Fibroblast of lung (primary cell): ENCODE measurements at regions not wholly inside any gene's neighbourhood (a gene's known extent, or its start where the extent isn't known, plus 50 kb on each side); places are given as distances from the start of the nearest gene placed in this dataset.

Experiments
- CTCF ChIP-seq, 2 donors: IDR thresholded peaks in 1 of 2; conservative IDR thresholded peaks in 1 of 2; 1 replicate in 1 of 2; 2 replicates in 1 of 2; pipeline ENCODE4 v1.5.1; 2011 to 2012; ENCODE audit warnings: low read length in 2 of 2, control low read depth in 1 of 2, inconsistent platforms in 1 of 2, low read depth in 1 of 2, mild to moderate bottlenecking in 1 of 2
- EZH2 ChIP-seq: IDR thresholded peaks from 2 replicates; pipeline ENCODE4 v1.5.1; 2012; ENCODE audit warnings: low read length, control low read depth, mild to moderate bottlenecking; ENCODE audit errors: missing control alignments

- TF ChIP-seq CTCF (conservative IDR thresholded peaks at IDR 0.05 in 1 of 2, IDR thresholded peaks at IDR 0.05 in 1 of 2; ENCODE audit: low read depth in 1 of 2, low read length in 2 of 2) (no peak), EZH2 (no peak)
Observed at GRCh38 chr5:152625696-152626095, 220.6 kb upstream of the NMUR2 start.
